GM12892 (cell line): ENCODE measurements at regions not wholly inside any gene's neighbourhood (a gene's known extent, or its start where the extent isn't known, plus 50 kb on each side); places are given as distances from the start of the nearest gene placed in this dataset.

ENCODE experiments used
- DNase-seq: peaks from one replicate; pipeline ENCODE4 v3.0.0; 2011; ENCODE audit not compliant: insufficient read length
- FAIRE-seq: peaks from 2 replicates; lab custom pipeline; 2011; peaks lifted over from hg19 to GRCh38; lab: Jason Lieb, UNC
- POLR2A ChIP-seq: IDR thresholded peaks from 2 replicates; pipeline ENCODE4 v1.6.1; 2011; ENCODE audit warnings: low read depth, low read length, control low read depth
- POLR2AphosphoS5 ChIP-seq: IDR thresholded peaks from 2 replicates; pipeline ENCODE4 v1.6.1; 2011; ENCODE audit warnings: low read depth, low read length, control low read depth
- TAF1 ChIP-seq: IDR thresholded peaks from 2 replicates; pipeline ENCODE4 v1.6.1; 2011; ENCODE audit warnings: low read depth, mild to moderate bottlenecking, control low read depth, low read length, borderline replicate concordance

GRCh38 chr17:72315122-72315913 is 194.5 kb downstream of the SOX9 start:
- TF ChIP-seq POLR2AphosphoS5: no peak
- no peak for TF ChIP-seq POLR2A
- no peak for TF ChIP-seq TAF1
- FAIRE-seq (no peak), DNase-seq (no peak)

- FAIRE-seq (no peak), DNase-seq (no peak)
- no peak for TF ChIP-seq POLR2A
- TF ChIP-seq TAF1: no peak
Observed at GRCh38 chr17:72318131-72318530, 197.3 kb downstream of the SOX9 start.

- DNase-seq (no peak), FAIRE-seq (no peak)
- no peak for TF ChIP-seq TAF1
Observed at GRCh38 chr17:72321896-72322295, 201.1 kb downstream of the SOX9 start.

GRCh38 chr17:72332367-72332766 is 211.5 kb downstream of the SOX9 start:
- TF ChIP-seq TAF1: no peak
- no peak for TF ChIP-seq POLR2A
- TF ChIP-seq POLR2AphosphoS5: no peak
- FAIRE-seq: peak; percentile 74
- no peak for DNase-seq

GRCh38 chr17:72333570-72333969 is 212.8 kb downstream of the SOX9 start:
- no peak for FAIRE-seq
- TF ChIP-seq TAF1 (no peak), POLR2A (no peak), POLR2AphosphoS5 (no peak)
- no peak for DNase-seq

GRCh38 chr17:72334205-72334604 is 213.4 kb downstream of the SOX9 start:
- DNase-seq (no peak), FAIRE-seq (no peak)
- TF ChIP-seq POLR2AphosphoS5 (no peak), POLR2A (no peak), TAF1 (no peak)

GRCh38 chr17:72336026-72336803 is 215.4 kb downstream of the SOX9 start:
- TF ChIP-seq POLR2AphosphoS5 (no peak), POLR2A (no peak)
- no peak for DNase-seq
- no peak for FAIRE-seq

GRCh38 chr17:72336804-72337070 is 215.9 kb downstream of the SOX9 start:
- no peak for FAIRE-seq
- TF ChIP-seq POLR2A (no peak), POLR2AphosphoS5 (no peak), TAF1 (no peak)
- no peak for DNase-seq

GRCh38 chr17:72338304-72338703 is 217.5 kb downstream of the SOX9 start:
- no peak for FAIRE-seq
- TF ChIP-seq TAF1: no peak
- TF ChIP-seq POLR2A: no peak
- no peak for TF ChIP-seq POLR2AphosphoS5
- no peak for DNase-seq

- no peak for FAIRE-seq
- no peak for DNase-seq
- TF ChIP-seq POLR2AphosphoS5: no peak
- no peak for TF ChIP-seq POLR2A
- TF ChIP-seq TAF1: no peak
Observed at GRCh38 chr17:72338847-72339790, 218.3 kb downstream of the SOX9 start.

GRCh38 chr17:72340836-72341235 is 220.0 kb downstream of the SOX9 start:
- TF ChIP-seq POLR2A: no peak
- no peak for TF ChIP-seq POLR2AphosphoS5
- TF ChIP-seq TAF1: no peak
- no peak for FAIRE-seq
- DNase-seq: no peak

- DNase-seq (no peak), FAIRE-seq (no peak)
- TF ChIP-seq TAF1 (no peak), POLR2A (no peak), POLR2AphosphoS5 (no peak)
Observed at GRCh38 chr17:72342061-72342460, 221.2 kb downstream of the SOX9 start.
